GM18502 (cell line): ENCODE measurements at regions not wholly inside any gene's neighbourhood (a gene's known extent, or its start where the extent isn't known, plus 50 kb on each side); places are given as distances from the start of the nearest gene placed in this dataset.
A peak's percentile ranks its signal among the peaks of the same experiment; 100 is the strongest.

Experiments
- ATAC-seq: cut with Tn5 transposase; IDR thresholded peaks from one replicate; pipeline ENCODE4 v1.9.1; 2021; ENCODE audit warnings: mild to moderate bottlenecking; ENCODE audit not compliant: unreplicated experiment, poor library complexity

GRCh38 chr3:147575391-147575790 lies 166.2 kb downstream of the ZIC1 start:
- no peak for ATAC-seq

DNA sequence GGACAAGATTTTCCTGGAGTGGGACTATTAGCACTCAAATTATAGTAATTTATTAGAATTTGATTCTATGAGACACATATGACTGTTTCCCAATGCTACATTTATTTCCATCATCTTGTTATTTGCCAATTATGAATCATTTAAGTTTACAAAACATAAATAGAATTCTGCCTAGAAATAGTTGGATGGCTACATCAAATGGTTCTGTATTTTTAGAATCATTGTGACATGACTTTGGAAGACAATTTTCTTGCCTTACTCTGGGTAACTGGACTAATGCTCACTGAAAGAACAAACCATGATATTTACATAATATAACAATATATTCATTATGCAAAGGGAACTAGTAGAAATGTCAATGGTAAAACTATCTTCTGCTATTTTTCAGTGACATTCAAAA lies 173.5 kb downstream of the ZIC1 start:
- no peak for ATAC-seq

DNA sequence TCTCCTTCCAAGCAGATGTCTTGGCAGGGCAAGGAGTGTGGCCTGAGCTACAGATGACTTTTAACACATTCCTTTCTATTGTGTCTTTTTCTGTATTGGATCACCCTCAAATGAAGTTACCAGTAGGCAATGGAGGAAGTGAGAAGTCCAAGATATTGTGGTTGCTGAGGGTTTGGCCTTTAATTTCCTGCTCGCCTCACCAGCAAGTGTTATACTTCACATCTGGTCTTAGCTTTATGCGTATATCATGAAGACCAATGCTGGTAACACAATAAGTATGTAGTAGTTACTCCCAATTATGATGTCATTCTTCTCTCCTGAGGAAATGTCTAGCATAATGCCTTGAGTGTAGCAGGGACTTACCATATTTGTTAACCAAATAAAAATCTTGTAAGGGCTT lies 179.9 kb downstream of the ZIC1 start:
- ATAC-seq: no peak

GRCh38 chr3:147604136-147604535 lies 195.0 kb downstream of the ZIC1 start:
- no peak for ATAC-seq

GRCh38 chr3:147613725-147614124 lies 204.6 kb downstream of the ZIC1 start:
- peak; percentile 51 for ATAC-seq

DNA sequence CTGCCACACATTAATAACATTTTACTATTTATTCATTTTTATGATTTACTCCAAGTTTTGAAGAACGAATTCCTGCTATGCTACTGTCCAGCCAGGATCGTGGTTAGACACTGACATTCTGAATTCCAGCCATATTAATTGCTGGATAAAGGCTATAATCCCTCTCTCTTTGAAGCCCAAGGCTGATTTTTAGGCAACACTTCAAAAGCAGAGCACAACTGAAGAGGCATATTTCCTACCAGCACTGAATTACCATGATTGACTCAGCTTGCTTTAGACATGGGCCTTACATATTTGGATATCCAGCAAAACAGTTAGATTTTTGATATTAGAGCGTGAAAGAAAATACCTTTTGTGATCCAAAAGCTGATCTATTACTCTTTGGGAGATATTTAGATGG lies 205.0 kb downstream of the ZIC1 start:
- no peak for ATAC-seq

DNA sequence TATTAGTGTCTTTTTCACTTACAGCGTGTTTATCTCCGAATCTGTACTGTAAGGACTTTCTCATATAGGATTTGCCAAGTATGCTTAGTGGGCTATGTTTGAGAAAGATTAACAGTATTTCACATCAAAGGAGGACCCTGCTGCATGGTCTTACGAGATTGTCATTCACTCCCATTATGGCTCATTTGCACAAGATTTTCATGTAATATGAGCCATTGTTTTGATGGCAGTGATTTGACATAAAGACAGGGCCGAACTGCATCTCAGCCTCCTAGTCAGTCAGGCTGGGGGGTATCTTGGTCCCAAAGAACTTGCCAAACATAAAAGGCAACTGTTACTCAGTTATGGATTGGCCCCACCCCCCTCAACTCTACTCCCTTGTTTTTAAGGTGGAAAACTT lies 205.9 kb downstream of the ZIC1 start:
- no peak for ATAC-seq

DNA sequence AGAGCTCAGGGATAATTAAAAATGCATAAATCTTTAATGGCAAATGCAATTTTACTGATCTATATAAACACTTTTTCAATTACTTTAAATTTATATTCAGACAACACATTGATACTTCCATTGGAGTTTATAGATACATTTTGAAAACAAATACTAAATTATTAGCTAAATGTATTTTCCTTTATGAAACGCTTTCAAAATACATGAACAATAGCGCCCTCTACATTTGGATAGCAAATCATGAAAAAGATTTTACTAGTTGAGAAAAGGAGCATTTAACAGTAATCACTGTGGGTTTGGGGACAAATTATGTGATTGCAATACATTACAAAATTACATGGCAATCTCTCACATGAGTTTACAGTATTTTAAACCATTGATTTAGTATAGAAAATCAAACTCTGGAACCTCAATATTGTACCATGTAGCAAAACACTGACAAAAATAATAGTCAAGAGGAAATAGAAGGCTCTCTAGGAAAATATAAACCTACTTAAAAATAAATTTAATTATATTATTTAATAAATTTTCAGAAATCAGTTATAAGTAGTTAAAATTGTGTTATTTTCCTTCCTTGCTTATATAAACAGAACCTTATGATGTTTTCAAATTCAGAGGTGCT lies 207.9 kb downstream of the ZIC1 start:
- no peak for ATAC-seq

DNA sequence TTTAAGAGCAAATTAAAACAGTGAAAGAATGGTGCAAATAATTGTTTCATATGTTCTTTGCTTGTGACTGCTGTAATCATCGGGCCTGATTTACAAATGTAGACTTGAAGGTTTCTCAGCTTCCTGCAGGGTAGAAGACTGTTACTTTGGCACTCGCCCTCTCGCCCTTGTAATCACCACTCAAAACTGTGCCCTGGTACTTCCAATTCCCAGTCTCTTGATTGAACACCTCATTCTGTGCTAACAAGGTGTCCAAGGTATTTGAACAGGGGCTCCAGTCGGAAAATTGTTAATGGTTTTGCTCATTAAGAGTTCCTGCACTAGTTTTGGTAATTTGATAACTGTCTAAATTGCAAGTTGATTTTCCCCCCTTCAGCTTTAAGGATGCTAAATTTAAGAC lies 209.5 kb downstream of the ZIC1 start:
- no peak for ATAC-seq

GRCh38 chr3:147619921-147620560 lies 210.9 kb downstream of the ZIC1 start:
- no peak for ATAC-seq

- no peak for ATAC-seq
Observed at GRCh38 chr3:147620906-147621305, 211.7 kb downstream of the ZIC1 start.

- no peak for ATAC-seq
Observed at GRCh38 chr3:147630921-147631415, 221.8 kb downstream of the ZIC1 start.

DNA sequence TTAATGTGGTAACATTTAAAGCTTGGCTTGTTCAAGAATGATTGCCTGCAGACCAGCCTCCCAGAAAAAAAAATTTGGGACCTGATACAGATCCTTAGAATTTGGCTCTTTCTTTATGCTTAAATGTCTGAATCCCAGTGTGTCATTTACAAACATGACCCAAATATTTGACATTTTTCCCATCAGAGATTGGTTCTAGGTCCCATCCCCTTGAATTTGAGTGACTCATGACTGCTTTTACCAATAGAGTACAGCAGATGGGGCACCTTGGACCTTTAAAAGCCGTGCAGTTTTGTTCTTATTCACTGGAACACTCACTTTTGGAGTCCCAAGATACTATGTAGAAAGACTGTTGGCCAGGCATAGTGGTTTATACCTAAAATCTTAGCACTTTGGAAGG lies 231.6 kb downstream of the ZIC1 start:
- ATAC-seq: no peak

DNA sequence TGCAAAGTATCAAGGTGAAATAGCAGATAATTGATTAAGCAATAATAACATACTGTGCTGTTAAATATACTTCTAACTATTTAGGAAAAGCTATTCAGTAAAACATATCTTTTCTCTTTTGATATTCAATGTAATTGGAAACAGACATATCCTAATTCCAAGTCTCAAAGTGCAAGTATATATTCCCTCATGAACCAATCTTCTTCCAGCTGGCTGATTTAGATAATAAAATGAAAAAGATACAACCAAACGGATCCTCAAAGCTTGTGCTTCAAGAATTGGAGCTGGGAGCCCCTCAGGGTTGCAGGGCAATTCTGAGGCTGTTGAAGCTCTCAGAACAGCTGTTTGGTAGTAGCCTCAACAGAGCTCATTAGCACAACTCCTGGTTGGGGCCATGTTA lies 236.6 kb downstream of the ZIC1 start:
- ATAC-seq: no peak

DNA sequence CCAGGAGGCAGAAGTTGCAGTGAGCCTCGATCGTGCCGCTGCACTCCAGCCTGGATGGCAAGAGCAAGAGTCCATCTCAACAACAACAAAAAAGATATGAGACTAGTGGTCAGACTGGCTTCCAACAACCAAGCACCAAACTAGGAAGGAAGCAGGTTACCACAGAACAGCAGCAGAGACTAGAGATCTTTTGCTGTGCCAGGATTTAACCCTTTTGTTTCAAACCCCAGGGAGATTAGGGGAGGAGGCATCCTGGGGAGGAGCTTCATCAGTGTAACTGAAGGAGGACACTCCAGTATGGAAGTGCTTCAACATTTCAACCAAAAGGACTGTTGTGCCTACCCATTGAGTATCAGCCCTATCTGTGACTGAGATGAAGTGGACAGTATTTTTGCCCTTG lies 240.3 kb downstream of the ZIC1 start:
- ATAC-seq: no peak

- no peak for ATAC-seq
Observed at GRCh38 chr3:147651107-147651778, 242.1 kb downstream of the ZIC1 start.

GRCh38 chr3:147652651-147653366 lies 243.6 kb downstream of the ZIC1 start:
- ATAC-seq: no peak

DNA sequence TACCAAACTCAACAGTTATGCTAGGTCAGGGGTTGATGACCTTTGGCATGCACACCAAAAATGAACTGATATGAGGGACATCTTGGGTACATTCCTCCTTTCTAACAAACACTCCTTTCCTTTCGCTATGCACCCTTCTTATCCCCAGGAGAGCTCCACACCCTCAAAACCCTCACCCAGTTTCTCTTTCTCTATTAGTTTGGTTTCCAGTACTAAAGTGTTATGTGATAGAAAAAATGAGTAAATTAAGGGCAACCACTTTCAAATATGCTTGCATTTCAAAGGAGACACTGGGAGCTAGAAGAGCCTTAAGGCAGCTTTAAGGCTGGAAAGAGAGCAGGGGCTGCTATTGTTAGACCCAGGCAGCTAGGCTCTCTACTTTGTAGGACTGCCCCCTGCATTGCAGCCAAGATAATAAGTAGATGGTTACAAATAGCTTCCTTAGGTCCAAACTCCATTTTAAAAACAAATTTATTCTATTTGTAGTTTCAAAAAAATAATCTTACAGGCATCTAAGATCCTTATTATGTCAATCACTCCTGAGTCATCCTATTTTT lies 244.3 kb downstream of the ZIC1 start:
- ATAC-seq: no peak

DNA sequence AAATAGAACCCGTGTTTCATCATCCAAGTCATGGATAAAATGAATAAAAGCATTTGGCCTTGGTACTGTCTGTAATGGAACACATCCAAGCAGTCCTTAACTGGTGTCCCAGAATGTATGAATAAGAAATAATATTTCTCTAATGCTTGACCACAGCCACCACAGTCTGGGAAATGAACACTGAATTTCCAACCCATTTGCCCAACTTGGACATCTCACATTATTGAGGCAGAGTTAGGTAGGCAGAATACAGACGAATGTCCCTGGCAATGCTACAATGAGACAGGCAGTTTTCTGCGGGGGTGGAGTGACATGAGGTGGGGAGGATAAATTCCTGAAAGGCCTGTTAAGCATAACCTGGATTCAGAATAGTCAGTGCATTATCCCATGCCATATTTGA lies 245.7 kb downstream of the ZIC1 start:
- ATAC-seq: no peak

DNA sequence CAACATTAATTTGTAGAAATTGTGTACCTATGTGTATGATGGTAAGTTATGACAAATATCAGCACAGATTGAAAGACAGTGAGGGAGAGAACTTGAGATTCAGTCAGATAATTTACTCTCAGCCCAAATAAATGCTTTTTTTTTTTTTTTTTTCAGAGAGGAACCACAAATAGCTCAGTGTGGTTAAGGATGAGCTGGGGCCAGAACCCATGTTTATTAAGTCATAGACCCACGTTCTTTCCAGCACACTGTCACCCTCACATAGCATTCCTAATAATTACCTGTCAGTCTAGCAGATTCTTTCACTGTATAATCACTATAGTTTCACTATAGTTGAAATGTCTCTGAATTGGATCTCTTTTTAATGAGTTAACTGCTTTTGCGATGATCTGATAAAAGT lies 246.1 kb downstream of the ZIC1 start:
- no peak for ATAC-seq

- ATAC-seq: no peak
Observed at GRCh38 chr3:147656023-147656422, 246.9 kb downstream of the ZIC1 start.
